H1 (cell line): ENCODE measurements at regions not wholly inside any gene's neighbourhood (a gene's known extent, or its start where the extent isn't known, plus 50 kb on each side); places are given as distances from the start of the nearest gene placed in this dataset.
"Not testable (repeated sequence)": the region's sequence is repeated elsewhere in the genome, so short reads cannot be mapped to it uniquely, and the experiment has no call there.

ENCODE experiments used
- CTCF ChIA-PET: fragments of 300-600 bp; sonication (Branson Sonifier 250); formaldehyde crosslinking; loops from one replicate; lab custom pipeline; 2021; ENCODE audit not compliant: partially characterized antibody; lab: Charles Lee
- POLR2A ChIA-PET: fragments of 300-600 bp; sonication (Branson Sonifier 250); formaldehyde crosslinking; loops from one replicate; lab custom pipeline; 2021; ENCODE audit warnings: inconsistent platforms; ENCODE audit not compliant: partially characterized antibody; lab: Charles Lee
- DNase-seq, 2 experiments: peaks; one replicate each; pipeline versions ENCODE4 v3.0.0 to v3.0.0-alpha.2; 2010 to 2022; ENCODE audit warnings: low spot score in 2 of 2, low read depth in 1 of 2, mixed read lengths in 1 of 2
- FAIRE-seq: peaks from 2 replicates; lab custom pipeline; 2011; peaks lifted over from hg19 to GRCh38; lab: Jason Lieb, UNC
- H2AFZ ChIP-seq: 2 replicates; pipeline ENCODE4 v1.8.1; 2012; ENCODE audit warnings: low read length, inconsistent platforms
- H2AK5ac ChIP-seq: 2 replicates; pipeline ENCODE4 v1.6.1; 2013; ENCODE audit warnings: low read depth, low read length
- H2BK120ac ChIP-seq: replicated peaks from 2 replicates; pipeline ENCODE3; 2013; ENCODE audit warnings: low read depth, low read length, inconsistent platforms
- H2BK12ac ChIP-seq: 2 replicates; pipeline ENCODE4 v1.6.1; 2013; ENCODE audit warnings: low read depth, low read length
- H2BK15ac ChIP-seq: 2 replicates; pipeline ENCODE4 v1.6.1; 2013; ENCODE audit warnings: low read length
- H2BK20ac ChIP-seq: 2 replicates; pipeline ENCODE4 v1.6.1; 2013; ENCODE audit warnings: low read length
- H2BK5ac ChIP-seq: 2 replicates; pipeline ENCODE4 v1.6.1; 2013; ENCODE audit warnings: low read depth, low read length
- H3K14ac ChIP-seq: 2 replicates; pipeline ENCODE4 v1.6.1; 2013; ENCODE audit warnings: inconsistent platforms; ENCODE audit not compliant: insufficient read length
- H3K18ac ChIP-seq: 2 replicates; pipeline ENCODE4 v1.6.1; 2013; ENCODE audit warnings: low read length; ENCODE audit errors: extremely low read depth
- H3K23ac ChIP-seq: 2 replicates; pipeline ENCODE4 v1.6.1; 2013; ENCODE audit warnings: inconsistent platforms; ENCODE audit not compliant: insufficient read length
- H3K23me2 ChIP-seq: 2 replicates; pipeline ENCODE4 v1.6.1; 2013; ENCODE audit warnings: low read depth, low read length
- H3K27ac ChIP-seq: 2 replicates; pipeline ENCODE4 v1.6.1; 2011; ENCODE audit warnings: low read depth, low read length, inconsistent platforms
- H3K27me3 ChIP-seq, 4 experiments: replicated peaks in 1 of 4; 1 replicate in 1 of 4; 2 replicates in 3 of 4; pipeline versions ENCODE4 v1.6.1 to v1.8.1; 2011 to 2013; ENCODE audit warnings: low read length in 3 of 4, mild to moderate bottlenecking in 3 of 4, inconsistent platforms in 2 of 4, mixed read lengths in 2 of 4, moderate library complexity in 1 of 4; ENCODE audit not compliant: control insufficient read depth in 3 of 4, insufficient read depth in 3 of 4; ENCODE audit errors: extremely low read depth in 1 of 4
- H3K36me3 ChIP-seq, 4 experiments: 2 replicates each; pipeline versions ENCODE4 v1.6.1 to v1.8.1; 2011 to 2013; ENCODE audit warnings: mild to moderate bottlenecking in 4 of 4, low read length in 3 of 4, moderate library complexity in 2 of 4, control low read depth in 1 of 4, inconsistent platforms in 1 of 4; ENCODE audit not compliant: insufficient read depth in 4 of 4, control insufficient read depth in 2 of 4
- H3K4ac ChIP-seq: replicated peaks from 2 replicates; pipeline ENCODE3; 2013; ENCODE audit warnings: low read length, low read depth, mixed read lengths, inconsistent platforms; ENCODE audit not compliant: insufficient read length
- H3K4me1 ChIP-seq, 4 experiments: replicated peaks in 1 of 4; 1 replicate in 1 of 4; 2 replicates in 3 of 4; pipeline versions ENCODE4 v1.6.1 to v1.8.1; 2011 to 2013; ENCODE audit warnings: low read length in 3 of 4, inconsistent platforms in 2 of 4, mixed read lengths in 1 of 4; ENCODE audit not compliant: insufficient read depth in 4 of 4, control insufficient read depth in 3 of 4
- H3K4me2 ChIP-seq, 2 experiments: 2 replicates each; pipeline versions ENCODE4 v1.6.1 to v1.8.1; 2011 to 2013; ENCODE audit warnings: low read depth in 2 of 2, low read length in 2 of 2, control low read depth in 1 of 2, inconsistent platforms in 1 of 2, mild to moderate bottlenecking in 1 of 2; ENCODE audit not compliant: insufficient read depth in 1 of 2
- H3K4me3 ChIP-seq, 4 experiments: fragments of 200-600, 300-600 bp in 1 of 4; sonication (generic), shearing (Covaris generic), sonication (Bioruptor Twin) in 1 of 4; 2 replicates each; pipeline versions ENCODE4 v1.5.1 to v1.8.1; 2011 to 2016; ENCODE audit warnings: low read length in 4 of 4, low read depth in 3 of 4, control low read depth in 2 of 4, inconsistent platforms in 2 of 4, mild to moderate bottlenecking in 2 of 4, mixed read lengths in 1 of 4, moderate library complexity in 1 of 4; ENCODE audit not compliant: insufficient read depth in 2 of 4; ENCODE audit errors: extremely low read depth in 1 of 4
- H3K56ac ChIP-seq: replicated peaks from 2 replicates; pipeline ENCODE3; 2013; ENCODE audit warnings: low read depth, mild to moderate bottlenecking, mixed read lengths, low read length, inconsistent platforms; ENCODE audit not compliant: insufficient read length
- H3K79me1 ChIP-seq: 2 replicates; pipeline ENCODE4 v1.6.1; 2013; ENCODE audit warnings: low read depth, low read length, control low read depth
- H3K79me2 ChIP-seq, 2 experiments: 2 replicates each; pipeline versions ENCODE4 v1.6.1 to v1.8.1; 2012 to 2013; ENCODE audit warnings: low read length in 2 of 2, mild to moderate bottlenecking in 2 of 2, inconsistent platforms in 1 of 2; ENCODE audit not compliant: insufficient read depth in 2 of 2, control insufficient read depth in 1 of 2
- H3K9ac ChIP-seq, 4 experiments: replicated peaks in 1 of 4; 1 replicate in 1 of 4; 2 replicates in 3 of 4; pipeline versions ENCODE4 v1.6.1 to v1.8.1; 2011 to 2013; ENCODE audit warnings: low read depth in 3 of 4, low read length in 3 of 4, control low read depth in 2 of 4, mild to moderate bottlenecking in 2 of 4, moderate library complexity in 2 of 4, inconsistent platforms in 1 of 4; ENCODE audit errors: extremely low read depth in 1 of 4
- H3K9me3 ChIP-seq, 2 experiments: 2 replicates each; pipeline versions ENCODE4 v1.6.1 to v1.8.1; 2012 to 2013; ENCODE audit warnings: mild to moderate bottlenecking in 2 of 2, moderate library complexity in 2 of 2, control low read depth in 1 of 2, inconsistent platforms in 1 of 2, low read depth in 1 of 2, low read length in 1 of 2, mixed read lengths in 1 of 2; ENCODE audit not compliant: insufficient read depth in 2 of 2
- H4K20me1 ChIP-seq, 2 experiments: replicated peaks in 1 of 2; 2 replicates each; pipeline versions ENCODE3 to v1.8.1; 2011 to 2013; ENCODE audit warnings: inconsistent platforms in 2 of 2, low read length in 2 of 2, mild to moderate bottlenecking in 1 of 2; ENCODE audit not compliant: insufficient read depth in 2 of 2, control insufficient read depth in 1 of 2
- H4K5ac ChIP-seq: 2 replicates; pipeline ENCODE4 v1.6.1; 2013; ENCODE audit warnings: low read length, low read depth, mixed read lengths, inconsistent platforms; ENCODE audit not compliant: insufficient read length
- H4K8ac ChIP-seq: 2 replicates; pipeline ENCODE4 v1.8.0; 2013; ENCODE audit warnings: mild to moderate bottlenecking, moderate library complexity, low read length, inconsistent platforms; ENCODE audit not compliant: insufficient read depth; ENCODE audit errors: extremely low read depth
- H4K91ac ChIP-seq: replicated peaks from 2 replicates; pipeline ENCODE3; 2013; ENCODE audit warnings: low read length, mixed read lengths, inconsistent platforms; ENCODE audit not compliant: insufficient read length
- WGBS, 2 experiments: shearing (Covaris generic) in 1 of 2; methylation state at CpG; one replicate each; pipeline versions ENCODE4 v1.1.6 to v1.1.7; 2013 to 2015; ENCODE audit warnings: low lambda C conversion rate in 2 of 2, mixed read lengths in 2 of 2, inconsistent platforms in 1 of 2, low coverage in 1 of 2, missing lambda C conversion rate in 1 of 2; ENCODE audit not compliant: insufficient replicate concordance in 2 of 2, insufficient coverage in 1 of 2, insufficient read length in 1 of 2; ENCODE audit errors: extremely low coverage in 1 of 2, missing lambda C conversion rate in 1 of 2; 5-methylcytosine and 5-hydroxymethylcytosine counted together

GRCh38 chr7:153957677-153958076 is 94.5 kb upstream of the DPP6 start:
- H4K8ac ChIP-seq, H3K18ac ChIP-seq, H3K9ac ChIP-seq, H4K91ac ChIP-seq, H3K36me3 ChIP-seq, H3K23me2 ChIP-seq, H2BK120ac ChIP-seq, H2BK5ac ChIP-seq, DNase-seq, H2BK12ac ChIP-seq, H4K5ac ChIP-seq, H2BK20ac ChIP-seq, H3K23ac ChIP-seq, H3K4me3 ChIP-seq, H3K4me1 ChIP-seq, H2AK5ac ChIP-seq, H3K4me2 ChIP-seq, H3K14ac ChIP-seq, H3K27me3 ChIP-seq, H3K79me1 ChIP-seq, H3K27ac ChIP-seq, H2BK15ac ChIP-seq, H3K4ac ChIP-seq, H4K20me1 ChIP-seq, H3K56ac ChIP-seq, H3K79me2 ChIP-seq, POLR2A ChIA-PET, FAIRE-seq, H2AFZ ChIP-seq: not testable (repeated sequence)
- CTCF ChIA-PET = interaction anchor here (0.7 kb wide), 1 partner anchor 10 kb away, joined by 3 read pairs; no protein-coding TSS in a partner anchor
- H3K9me3 ChIP-seq = peaks cover 8 to 35% of the 10 kb centered on the region in 2 experiments
- WGBS, 2 experiments = 97% methylated on average over 5 of the region's 5 CpGs; no CpG with 5 or more reads in 1 of the 2 experiments

- H2AK5ac ChIP-seq, H2BK15ac ChIP-seq, H2BK5ac ChIP-seq, POLR2A ChIA-PET, H3K18ac ChIP-seq, H3K4me1 ChIP-seq, FAIRE-seq, CTCF ChIA-PET, H4K20me1 ChIP-seq, H3K9ac ChIP-seq, H2AFZ ChIP-seq, H3K56ac ChIP-seq, H2BK12ac ChIP-seq, H4K91ac ChIP-seq, H2BK20ac ChIP-seq, H3K4me3 ChIP-seq, H3K36me3 ChIP-seq, H3K79me1 ChIP-seq, H3K4ac ChIP-seq, H3K23me2 ChIP-seq, H4K5ac ChIP-seq, H3K27ac ChIP-seq, H3K79me2 ChIP-seq, H3K14ac ChIP-seq, H4K8ac ChIP-seq, H3K27me3 ChIP-seq, H3K23ac ChIP-seq, H2BK120ac ChIP-seq, DNase-seq, H3K4me2 ChIP-seq: not testable (repeated sequence)
- whole genome bisulfite sequencing, 2 experiments = 85% methylated on average over 6 of the region's 6 CpGs; no CpG with 5 or more reads in 1 of the 2 experiments
- H3K9me3 ChIP-seq = peaks cover 8 to 34% of the 10 kb centered on the region in 2 experiments
Observed at GRCh38 chr7:153958381-153958780, 93.8 kb upstream of the DPP6 start.
